ENCODE measurements at regions not wholly inside any gene's neighbourhood (a gene's known extent, or its start where the extent isn't known, plus 50 kb on each side); places are given as distances from the start of the nearest gene placed in this dataset.
"Not testable (repeated sequence)": the region's sequence is repeated elsewhere in the genome, so short reads cannot be mapped to it uniquely, and the experiment has no call there.

DNA sequence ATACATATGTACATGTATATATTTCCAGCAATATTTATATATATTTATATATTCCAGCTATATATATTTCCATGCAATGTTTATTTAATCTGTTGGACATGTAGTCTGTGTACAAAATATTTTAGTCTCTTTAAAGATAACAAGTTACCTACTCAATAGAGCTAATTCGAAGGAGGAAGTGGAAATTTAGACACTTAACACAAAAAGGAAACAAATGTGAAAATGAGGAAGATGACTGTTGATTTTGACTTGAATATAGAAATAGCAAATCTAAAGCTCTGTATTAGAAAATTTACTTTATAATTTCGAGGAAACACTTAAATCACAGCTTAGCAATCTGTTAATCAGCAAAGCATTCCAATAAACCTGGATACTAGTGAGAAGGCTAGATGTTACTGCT is 1064.4 kb downstream of the PCDH7 start:
- no peaks in the 10 kb centered on the region for H3K9me3 Mint-ChIP-seq
- H3K36me3 Mint-ChIP-seq = no peaks in the 10 kb centered on the region
- no peak overlapping the region for H3K4me3 Mint-ChIP-seq
- no peaks in the 10 kb centered on the region for H3K27me3 Mint-ChIP-seq
- H3K4me1 Mint-ChIP-seq = no peaks in the 10 kb centered on the region
- no peak overlapping the region for H3K27ac Mint-ChIP-seq

DNA sequence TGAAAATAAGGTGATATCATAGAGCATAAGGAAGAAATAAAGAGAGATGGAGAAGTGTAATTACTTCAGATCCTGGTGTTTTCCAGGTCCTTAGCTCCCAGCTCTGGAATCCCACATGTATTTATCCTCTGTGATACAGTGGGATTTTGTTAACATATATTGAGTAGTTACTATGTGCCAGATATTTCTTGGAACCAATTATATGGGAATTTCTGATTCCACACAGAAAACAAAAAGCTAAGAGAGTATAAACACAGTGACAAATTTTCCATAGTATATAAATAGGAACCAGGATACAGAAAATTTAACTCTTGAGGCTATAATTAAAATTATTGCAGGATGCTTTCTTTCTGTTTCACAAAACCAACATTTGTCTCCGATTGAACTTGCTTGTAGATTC is 1067.5 kb downstream of the PCDH7 start:
- Mint-ChIP-seq H3K27me3 (no peaks in the 10 kb centered on the region), H3K4me3 (no peak overlapping the region)

DNA sequence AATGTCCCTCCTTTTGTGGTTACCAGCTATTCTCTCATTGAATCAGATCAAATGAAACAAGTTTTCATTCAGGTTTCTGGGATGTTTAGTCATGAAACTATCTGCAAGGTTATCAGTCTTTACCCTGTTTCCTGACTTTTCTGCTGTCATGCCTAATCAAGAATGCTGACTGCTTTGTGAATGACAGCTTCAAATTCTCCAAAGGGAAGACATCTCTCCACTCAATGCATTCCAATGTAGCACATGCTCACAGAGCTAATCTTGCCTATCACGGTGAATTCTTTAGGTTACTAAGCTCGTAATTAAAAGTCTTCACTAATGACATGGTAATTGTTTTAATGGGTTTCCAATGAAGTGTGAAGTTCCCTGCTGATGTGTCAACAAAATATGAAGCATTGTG is 1068.5 kb downstream of the PCDH7 start:
- H3K36me3 Mint-ChIP-seq = no peaks in the 10 kb centered on the region
- H3K4me1 Mint-ChIP-seq = no peaks in the 10 kb centered on the region
- H3K4me3 Mint-ChIP-seq = no peak overlapping the region
- no peak overlapping the region for H3K27ac Mint-ChIP-seq
- no peaks in the 10 kb centered on the region for H3K9me3 Mint-ChIP-seq
- no peaks in the 10 kb centered on the region for H3K27me3 Mint-ChIP-seq

More for the DNA sequence above, 1067.5 kb downstream of the PCDH7 start:
- Mint-ChIP-seq H3K27ac (no peak overlapping the region), H3K9me3 (no peaks in the 10 kb centered on the region), H3K4me1 (no peaks in the 10 kb centered on the region), H3K36me3 (no peaks in the 10 kb centered on the region)

DNA sequence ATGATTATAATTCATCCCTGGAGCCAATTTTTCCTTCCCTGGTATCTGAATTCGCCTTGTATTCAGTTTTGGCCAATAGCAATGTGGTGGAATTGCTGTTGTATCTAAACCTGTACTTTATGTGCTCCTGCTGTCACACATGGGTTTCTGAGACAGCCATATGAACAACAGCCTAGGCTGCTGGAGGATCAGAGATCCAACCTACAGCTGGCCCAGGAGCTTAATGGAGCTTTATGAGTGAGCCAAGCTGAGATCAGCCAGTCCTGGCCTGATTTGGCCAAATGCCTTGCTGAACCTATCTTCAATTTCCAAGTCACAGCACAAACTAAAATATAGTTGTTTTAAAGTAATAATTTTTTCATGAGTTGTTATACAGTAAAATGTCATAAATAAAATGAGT is 1071.5 kb downstream of the PCDH7 start:
- Mint-ChIP-seq H3K36me3 (no peaks in the 10 kb centered on the region), H3K4me1 (no peaks in the 10 kb centered on the region), H3K27ac (no peak overlapping the region), H3K9me3 (peaks cover 10% of the 10 kb centered on the region), H3K27me3 (no peaks in the 10 kb centered on the region), H3K4me3 (no peak overlapping the region)

DNA sequence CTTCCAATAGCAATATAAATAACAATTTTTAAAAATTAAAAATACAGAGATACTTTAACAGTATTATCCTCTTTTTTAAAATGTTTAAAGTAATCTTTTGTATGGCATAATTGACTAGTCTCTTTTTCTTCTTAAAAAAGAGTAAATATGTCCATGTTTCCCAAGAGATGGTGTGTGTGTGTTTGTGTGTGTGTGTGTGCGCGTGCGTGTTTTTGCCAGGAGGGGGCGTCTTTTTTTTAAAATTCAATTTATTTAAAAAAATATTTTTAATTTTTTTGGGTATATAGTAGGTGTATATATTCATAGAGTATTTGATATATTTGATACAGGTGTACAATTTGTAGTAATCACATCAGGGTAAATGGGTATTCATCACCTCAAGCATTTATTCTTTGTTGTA is 1073.7 kb downstream of the PCDH7 start:
- H3K27ac Mint-ChIP-seq = no peak overlapping the region
- H3K27me3 Mint-ChIP-seq = no peaks in the 10 kb centered on the region
- peaks cover 1% of the 10 kb centered on the region for H3K36me3 Mint-ChIP-seq
- no peak overlapping the region for H3K4me3 Mint-ChIP-seq
- H3K4me1 Mint-ChIP-seq = no peaks in the 10 kb centered on the region
- H3K9me3 Mint-ChIP-seq = peaks cover 15% of the 10 kb centered on the region

DNA sequence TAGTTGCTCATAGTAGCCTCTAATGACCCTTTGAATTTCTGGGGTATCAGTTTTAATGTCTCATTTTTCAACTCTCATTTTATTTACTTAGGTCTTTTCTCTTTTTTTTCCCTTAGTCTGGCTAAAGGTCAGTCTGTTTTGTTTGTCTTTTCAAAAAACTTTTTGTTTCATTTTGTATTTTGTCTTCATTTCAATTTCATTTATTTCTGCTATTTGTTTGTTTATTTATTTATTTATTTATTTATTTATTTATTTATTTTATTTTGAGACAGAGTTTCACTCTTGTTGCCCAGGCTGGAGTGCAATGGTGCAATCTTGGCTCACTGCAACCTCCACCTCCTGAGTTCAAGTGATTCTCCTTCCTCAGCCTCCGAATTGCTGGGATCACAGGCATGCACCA is 1076.9 kb downstream of the PCDH7 start:
- H3K4me3 Mint-ChIP-seq, H3K4me1 Mint-ChIP-seq, H3K27ac Mint-ChIP-seq, H3K27me3 Mint-ChIP-seq, H3K36me3 Mint-ChIP-seq: not testable (repeated sequence)
- H3K9me3 Mint-ChIP-seq = peaks cover 30% of the 10 kb centered on the region

DNA sequence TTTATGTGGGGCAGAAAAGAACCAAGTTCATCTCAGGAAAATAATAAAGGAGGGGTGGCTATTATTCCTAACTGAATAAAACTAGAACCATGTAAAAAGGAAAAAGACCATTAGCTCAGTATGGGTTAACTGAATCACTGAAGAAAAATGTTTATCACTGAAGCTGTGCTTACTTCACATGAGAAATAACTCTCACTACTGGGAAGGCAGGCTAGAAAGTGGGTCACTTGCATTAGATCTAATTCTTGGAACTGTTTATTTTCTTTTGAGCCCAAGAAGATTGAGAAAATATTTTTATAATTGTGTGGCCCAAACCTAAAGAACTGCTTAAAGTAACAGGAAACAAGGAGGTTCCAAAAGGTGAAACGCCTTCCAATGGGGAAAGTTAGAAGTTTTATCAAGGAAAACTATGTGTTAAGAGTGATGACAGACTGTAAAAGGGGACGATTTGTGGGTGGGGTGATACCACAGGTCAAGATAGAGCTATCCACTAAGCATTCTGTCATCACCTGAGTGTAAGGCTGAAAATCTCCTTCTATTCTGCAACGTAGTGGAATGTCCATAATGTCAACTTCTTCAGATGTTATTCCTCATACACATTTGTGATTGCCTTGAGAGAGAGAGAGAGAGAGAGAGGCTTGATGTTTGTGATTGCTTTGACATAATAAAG is 1083.5 kb downstream of the PCDH7 start:
- Mint-ChIP-seq H3K9me3 (peaks cover 17% of the 10 kb centered on the region), H3K36me3 (no peaks in the 10 kb centered on the region), H3K4me3 (no peak overlapping the region), H3K4me1 (no peaks in the 10 kb centered on the region), H3K27ac (no peak overlapping the region), H3K27me3 (no peaks in the 10 kb centered on the region)

DNA sequence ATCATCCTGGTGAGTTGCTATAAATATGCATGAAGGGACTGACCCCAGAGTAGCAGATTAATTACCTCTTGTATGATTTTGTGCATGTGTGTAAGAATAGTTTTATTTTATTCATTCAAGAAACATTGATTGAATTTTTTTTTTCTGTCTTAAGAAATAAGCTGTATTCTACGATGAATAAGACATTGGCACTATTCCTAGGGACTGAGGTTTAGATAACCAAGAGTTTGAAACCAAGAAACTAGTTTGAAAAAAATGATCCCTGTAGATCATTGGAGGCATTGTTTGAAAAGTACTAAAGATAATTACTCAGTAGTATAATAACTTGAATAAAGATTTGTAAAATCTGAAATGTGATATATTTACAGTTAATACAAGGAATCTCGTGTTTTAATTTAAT is 1086.9 kb downstream of the PCDH7 start:
- H3K9me3 Mint-ChIP-seq = no peaks in the 10 kb centered on the region
- no peaks in the 10 kb centered on the region for H3K36me3 Mint-ChIP-seq
- H3K27me3 Mint-ChIP-seq = no peaks in the 10 kb centered on the region
- no peak overlapping the region for H3K4me3 Mint-ChIP-seq
- H3K4me1 Mint-ChIP-seq = no peaks in the 10 kb centered on the region
- H3K27ac Mint-ChIP-seq = no peak overlapping the region

DNA sequence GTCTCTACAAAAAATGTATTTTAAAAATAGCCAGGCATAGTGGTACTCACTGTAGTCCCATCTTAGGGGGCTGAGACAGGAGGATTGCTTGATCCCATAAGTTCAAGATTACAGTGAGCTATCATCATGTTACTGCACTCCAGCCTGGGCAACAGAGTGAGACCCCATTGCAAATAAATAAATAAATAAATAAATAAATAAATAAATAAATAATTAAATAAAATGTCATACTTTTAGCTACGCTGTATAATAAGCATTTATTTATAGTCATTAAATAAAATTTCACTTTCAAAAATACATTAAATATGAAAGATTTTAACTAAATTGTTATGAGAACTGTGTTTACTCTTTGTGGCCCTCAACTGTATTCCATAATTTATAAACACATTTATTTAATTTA is 1124.2 kb downstream of the PCDH7 start:
- H3K4me1 Mint-ChIP-seq = no peaks in the 10 kb centered on the region
- H3K36me3 Mint-ChIP-seq = no peaks in the 10 kb centered on the region
- H3K27ac Mint-ChIP-seq = no peak overlapping the region
- no peak overlapping the region for H3K4me3 Mint-ChIP-seq
- peaks cover 5% of the 10 kb centered on the region for H3K9me3 Mint-ChIP-seq
- H3K27me3 Mint-ChIP-seq = no peaks in the 10 kb centered on the region

DNA sequence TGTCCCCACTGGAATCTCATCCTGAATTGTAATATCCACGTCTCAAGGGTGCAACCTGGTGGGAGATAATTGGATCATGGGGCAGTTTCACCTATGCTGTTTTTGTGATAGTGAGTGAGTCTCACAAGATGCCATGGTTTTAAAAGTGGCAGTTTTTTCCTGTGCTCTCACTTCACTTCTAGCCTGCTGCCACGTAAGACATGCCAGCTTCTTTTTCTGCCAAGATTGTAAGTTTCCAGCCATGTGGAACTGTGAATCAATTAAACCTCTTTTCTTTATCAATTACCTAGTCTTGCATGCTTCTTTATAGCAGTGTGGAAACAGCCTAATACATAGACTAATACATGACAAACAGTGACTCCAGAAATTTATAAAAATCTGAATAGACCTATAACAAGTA is 1131.8 kb downstream of the PCDH7 start:
- Mint-ChIP-seq H3K4me1 (no peaks in the 10 kb centered on the region), H3K9me3 (peaks cover 6% of the 10 kb centered on the region), H3K27me3 (no peaks in the 10 kb centered on the region), H3K36me3 (no peaks in the 10 kb centered on the region), H3K4me3 (no peak overlapping the region), H3K27ac (no peak overlapping the region)

DNA sequence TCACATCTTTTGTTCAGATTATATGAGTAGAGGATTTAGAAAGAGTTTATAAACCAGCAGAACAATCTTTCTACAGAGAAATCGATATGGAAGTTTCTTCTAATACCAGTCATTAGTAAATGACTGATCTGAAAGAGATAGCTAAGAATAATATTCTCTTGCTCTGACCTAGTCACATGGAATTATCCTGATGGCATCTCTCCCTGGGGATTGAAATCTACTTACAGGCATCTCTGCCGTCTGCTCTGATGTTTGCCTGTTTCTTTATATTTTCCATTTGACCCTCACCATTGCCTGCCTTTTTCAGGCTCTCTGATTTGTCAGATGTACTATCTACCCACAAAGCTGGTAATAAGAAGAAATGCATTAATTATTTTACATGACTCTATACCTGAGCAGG is 1157.3 kb downstream of the PCDH7 start:
- Mint-ChIP-seq H3K27ac (no peak overlapping the region), H3K4me1 (no peaks in the 10 kb centered on the region), H3K4me3 (no peak overlapping the region), H3K9me3 (peaks cover 5% of the 10 kb centered on the region), H3K27me3 (no peaks in the 10 kb centered on the region), H3K36me3 (no peaks in the 10 kb centered on the region)

DNA sequence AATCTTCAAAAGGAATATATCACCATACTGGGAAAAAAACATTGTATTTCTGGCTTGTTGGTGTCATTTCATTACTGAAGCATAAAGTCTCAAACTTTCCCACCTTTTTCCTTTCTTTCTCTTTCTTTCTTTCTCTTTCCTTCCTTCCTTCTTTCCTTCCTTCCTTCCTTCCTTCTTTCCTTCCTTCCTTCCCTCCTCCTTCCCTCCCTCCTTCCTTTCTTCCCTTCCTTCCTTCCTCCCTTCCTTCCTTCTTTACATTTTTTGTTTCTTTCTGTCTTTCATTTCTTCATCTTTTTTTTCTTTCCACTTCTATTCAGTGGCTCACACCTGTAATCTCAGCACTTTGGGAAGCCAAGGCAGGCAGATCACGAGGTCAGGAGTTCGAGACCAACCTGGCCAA is 1160.7 kb downstream of the PCDH7 start:
- H3K36me3 Mint-ChIP-seq, H3K4me3 Mint-ChIP-seq, H3K27ac Mint-ChIP-seq: not testable (repeated sequence)

DNA sequence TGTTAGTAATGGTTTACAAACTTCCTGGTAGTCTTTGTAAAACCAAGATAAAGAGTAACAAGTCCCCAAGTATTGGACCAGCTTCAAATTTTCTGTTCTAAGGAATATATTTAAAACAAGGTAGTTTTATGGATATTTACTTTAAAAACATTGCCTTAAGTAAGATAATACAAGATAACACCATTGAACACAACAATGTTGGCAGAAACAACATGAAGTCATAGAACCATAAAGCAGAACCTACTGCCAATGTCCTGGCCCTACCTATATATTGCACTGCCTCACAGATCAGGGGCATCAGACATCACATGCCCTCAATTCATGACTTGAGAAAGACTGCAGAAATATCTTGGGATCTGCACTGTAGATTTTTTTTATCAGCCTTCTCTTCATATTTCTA is 1176.2 kb downstream of the PCDH7 start:
- H3K27me3 Mint-ChIP-seq = no peaks in the 10 kb centered on the region
- no peaks in the 10 kb centered on the region for H3K36me3 Mint-ChIP-seq
- peaks cover 9% of the 10 kb centered on the region for H3K9me3 Mint-ChIP-seq
- H3K4me3 Mint-ChIP-seq = no peak overlapping the region
- H3K27ac Mint-ChIP-seq = no peak overlapping the region
- no peaks in the 10 kb centered on the region for H3K4me1 Mint-ChIP-seq

More for the DNA sequence above, 1160.7 kb downstream of the PCDH7 start:
- not testable (repeated sequence) for H3K27me3 Mint-ChIP-seq, H3K9me3 Mint-ChIP-seq, H3K4me1 Mint-ChIP-seq

DNA sequence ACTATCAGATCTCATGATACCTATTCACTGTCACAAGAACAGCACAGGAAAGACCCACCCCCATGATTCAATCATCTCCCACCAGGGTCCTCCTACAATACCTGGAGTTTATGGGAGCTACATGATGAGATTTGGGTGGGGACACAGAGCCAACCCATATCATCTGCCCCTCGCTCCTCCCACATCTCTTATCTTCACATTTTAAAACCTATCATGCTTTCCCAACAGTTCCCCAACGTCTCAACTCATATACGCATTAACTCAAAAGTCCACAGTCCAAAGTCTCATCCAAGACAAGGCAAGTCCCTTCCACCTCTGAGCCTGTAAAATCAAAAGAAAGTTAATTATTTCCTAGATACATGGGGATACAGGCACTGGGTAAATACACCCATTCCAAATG is 1185.2 kb downstream of the PCDH7 start:
- Mint-ChIP-seq H3K36me3 (no peaks in the 10 kb centered on the region), H3K27ac (no peak overlapping the region), H3K4me3 (no peak overlapping the region), H3K9me3 (no peaks in the 10 kb centered on the region), H3K27me3 (no peaks in the 10 kb centered on the region), H3K4me1 (no peaks in the 10 kb centered on the region)

DNA sequence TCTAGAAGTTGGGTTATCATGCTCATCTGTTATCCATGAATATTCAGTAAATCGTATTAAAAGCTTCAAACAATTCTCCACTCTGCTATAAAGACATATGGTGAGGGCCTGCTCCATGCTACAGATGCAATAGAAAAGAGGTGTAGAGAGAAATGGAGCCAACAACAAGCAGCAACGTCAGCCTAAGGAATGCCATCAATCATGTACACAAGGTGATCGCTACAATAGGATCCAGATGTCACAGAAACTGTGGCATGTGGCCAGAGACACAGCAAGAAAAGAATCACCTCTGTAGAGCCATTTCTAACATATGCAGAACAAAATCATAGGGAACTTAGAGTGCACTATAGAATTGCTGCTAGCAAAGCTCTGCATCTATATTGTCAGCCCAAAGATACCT is 1188.1 kb downstream of the PCDH7 start:
- H3K9me3 Mint-ChIP-seq = peaks cover 10% of the 10 kb centered on the region
- H3K4me1 Mint-ChIP-seq = no peaks in the 10 kb centered on the region
- H3K27me3 Mint-ChIP-seq = no peaks in the 10 kb centered on the region
- no peaks in the 10 kb centered on the region for H3K36me3 Mint-ChIP-seq
- H3K4me3 Mint-ChIP-seq = no peak overlapping the region
- no peak overlapping the region for H3K27ac Mint-ChIP-seq

DNA sequence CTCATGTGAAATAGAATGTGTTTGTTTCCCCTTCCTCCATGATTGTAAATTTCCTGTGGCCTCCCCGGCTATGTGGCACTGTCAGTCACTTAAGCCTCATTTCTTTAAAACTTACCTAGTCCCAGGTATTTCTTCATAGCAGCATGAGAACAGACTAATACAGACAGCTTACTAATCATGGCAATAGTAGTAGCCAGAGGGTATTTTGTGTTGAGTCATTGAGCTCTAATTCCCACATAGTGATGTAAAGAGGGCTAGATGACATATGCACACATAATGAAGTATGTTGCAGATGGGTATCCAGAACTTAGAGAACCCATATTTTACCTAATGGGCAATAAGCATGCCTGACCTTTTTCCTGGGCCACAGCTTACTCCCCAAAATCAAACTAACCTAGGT is 1197.2 kb downstream of the PCDH7 start:
- Mint-ChIP-seq H3K4me3 (no peak overlapping the region), H3K36me3 (no peaks in the 10 kb centered on the region)

DNA sequence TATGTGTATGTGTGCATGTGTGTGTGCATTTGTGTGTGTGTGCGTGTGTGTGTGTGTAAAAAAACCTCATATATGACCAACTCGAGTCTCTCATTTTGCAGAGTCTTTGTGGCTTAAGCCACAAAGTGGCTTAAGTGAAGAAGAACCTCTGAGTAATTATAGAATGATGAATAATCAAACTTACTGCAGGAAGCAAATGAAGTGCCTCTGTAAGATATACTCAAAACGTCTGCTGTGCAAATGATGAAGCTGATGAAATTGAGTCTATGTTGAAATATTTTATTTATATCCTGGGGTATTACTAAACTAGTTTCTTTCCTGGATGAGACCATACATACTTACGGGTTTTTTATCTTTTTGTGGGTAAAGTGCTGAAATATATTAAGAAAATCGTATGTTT is 1198.7 kb downstream of the PCDH7 start:
- Mint-ChIP-seq H3K9me3 (no peaks in the 10 kb centered on the region), H3K4me3 (no peak overlapping the region), H3K36me3 (no peaks in the 10 kb centered on the region), H3K27ac (no peak overlapping the region), H3K4me1 (no peaks in the 10 kb centered on the region), H3K27me3 (no peaks in the 10 kb centered on the region)

More for the DNA sequence above, 1197.2 kb downstream of the PCDH7 start:
- Mint-ChIP-seq H3K4me1 (no peaks in the 10 kb centered on the region), H3K27me3 (no peaks in the 10 kb centered on the region), H3K9me3 (no peaks in the 10 kb centered on the region), H3K27ac (no peak overlapping the region)

Measured in activated naive CD4-positive, alpha-beta T cell treated with anti-CD3 and anti-CD28 coated beads, Interleukin-2, amount 50 U/mL, for 24 hours (primary cell).